Mesothelial cell of epicardium (in vitro differentiated cells): ENCODE measurements at regions not wholly inside any gene's neighbourhood (a gene's known extent, or its start where the extent isn't known, plus 50 kb on each side); places are given as distances from the start of the nearest gene placed in this dataset.
"Not testable (repeated sequence)": the region's sequence is repeated elsewhere in the genome, so short reads cannot be mapped to it uniquely, and the experiment has no call there.

Source experiments
- DNase-seq, 2 experiments: peaks; one replicate each; pipeline ENCODE4 v3.0.0; 2021; ENCODE audit warnings: low spot score in 2 of 2; ENCODE audit not compliant: unreplicated experiment in 2 of 2
- H3K27ac Mint-ChIP-seq: 2 replicates; pipeline ENCODE4 v1.8.0; 2021; ENCODE audit warnings: mixed read lengths
- H3K27me3 Mint-ChIP-seq: 2 replicates; pipeline ENCODE4 v1.8.0; 2021; ENCODE audit warnings: low read depth, mixed read lengths
- H3K36me3 Mint-ChIP-seq: 2 replicates; pipeline ENCODE4 v1.8.0; 2021; ENCODE audit warnings: mixed read lengths
- H3K4me1 Mint-ChIP-seq: 2 replicates; pipeline ENCODE4 v1.8.0; 2021; ENCODE audit warnings: mixed read lengths
- H3K4me3 Mint-ChIP-seq: 2 replicates; pipeline ENCODE4 v1.8.0; 2021; ENCODE audit warnings: mild to moderate bottlenecking, moderate library complexity, mixed read lengths
- H3K9me3 Mint-ChIP-seq: 2 replicates; pipeline ENCODE4 v1.8.0; 2021; ENCODE audit warnings: mixed read lengths
- CTCF ChIP-seq: fragments of 200-600 bp; sonication (generic); IDR thresholded peaks from one replicate; pipeline ENCODE4 v1.5.0; 2021; ENCODE audit warnings: antibody characterized with exemption; ENCODE audit not compliant: unreplicated experiment

- DNase-seq, result no peak
- Mint-ChIP-seq H3K36me3 (peaks cover 83% of the 10 kb centered on the region), H3K4me3 (no peak overlapping the region), H3K9me3 (peaks cover 37% of the 10 kb centered on the region), H3K27me3 (no peaks in the 10 kb centered on the region), H3K27ac (no peak overlapping the region), H3K4me1 (no peaks in the 10 kb centered on the region)
- no peak for TF ChIP-seq CTCF
Measured at GRCh38 chr11:34728609-34729008, 107.7 kb downstream of the EHF start.

- H3K4me3 Mint-ChIP-seq, result no peak overlapping the region
- no peak for DNase-seq
- TF ChIP-seq CTCF, result no peak
- H3K27ac Mint-ChIP-seq, result no peak overlapping the region
- no peaks in the 10 kb centered on the region for H3K27me3 Mint-ChIP-seq
- H3K4me1 Mint-ChIP-seq, result no peaks in the 10 kb centered on the region
- peaks cover 45% of the 10 kb centered on the region for H3K9me3 Mint-ChIP-seq
- peaks cover 86% of the 10 kb centered on the region for H3K36me3 Mint-ChIP-seq
Measured at GRCh38 chr11:34727228-34727737, 106.4 kb downstream of the EHF start.

GRCh38 chr11:34724973-34725372 is 104.1 kb downstream of the EHF start:
- Mint-ChIP-seq H3K36me3 (peaks cover 82% of the 10 kb centered on the region), H3K27me3 (no peaks in the 10 kb centered on the region)

GRCh38 chr11:34721646-34722045 is 100.8 kb downstream of the EHF start:
- Mint-ChIP-seq H3K27ac (no peak overlapping the region), H3K4me3 (no peak overlapping the region), H3K4me1 (no peaks in the 10 kb centered on the region), H3K9me3 (peaks cover 31% of the 10 kb centered on the region), H3K27me3 (no peaks in the 10 kb centered on the region), H3K36me3 (peaks cover 55% of the 10 kb centered on the region)
- TF ChIP-seq CTCF, result no peak
- DNase-seq, result no peak

More at GRCh38 chr11:34724973-34725372, 104.1 kb downstream of the EHF start:
- Mint-ChIP-seq H3K9me3 (peaks cover 49% of the 10 kb centered on the region), H3K4me1 (no peaks in the 10 kb centered on the region), H3K4me3 (no peak overlapping the region), H3K27ac (no peak overlapping the region)
- DNase-seq, result no peak
- TF ChIP-seq CTCF, result no peak

GRCh38 chr11:34719303-34719848 is 98.5 kb downstream of the EHF start:
- DNase-seq, result no peak
- TF ChIP-seq CTCF, result no peak
- Mint-ChIP-seq H3K27ac (no peak overlapping the region), H3K27me3 (no peaks in the 10 kb centered on the region), H3K4me3 (no peak overlapping the region), H3K9me3 (peaks cover 24% of the 10 kb centered on the region), H3K4me1 (no peaks in the 10 kb centered on the region), H3K36me3 (peaks cover 54% of the 10 kb centered on the region)

GRCh38 chr11:34713631-34714030 is 92.7 kb downstream of the EHF start:
- Mint-ChIP-seq H3K9me3 (peaks cover 40% of the 10 kb centered on the region), H3K36me3 (peaks cover 76% of the 10 kb centered on the region)
- not testable (repeated sequence) for H3K4me3 Mint-ChIP-seq, H3K4me1 Mint-ChIP-seq, H3K27me3 Mint-ChIP-seq, H3K27ac Mint-ChIP-seq, DNase-seq
